RKO (cell line): ENCODE measurements at regions not wholly inside any gene's neighbourhood (a gene's known extent, or its start where the extent isn't known, plus 50 kb on each side); places are given as distances from the start of the nearest gene placed in this dataset.
"Not testable (repeated sequence)": the region's sequence is repeated elsewhere in the genome, so short reads cannot be mapped to it uniquely, and the experiment has no call there.

Experiments
- DNase-seq: peaks from one replicate; pipeline ENCODE4 v3.0.0-alpha.2; 2016; ENCODE audit warnings: low spot score

GRCh38 chr14:101286271-101287018, 274.9 kb upstream of the DIO3 start:
- DNase-seq, result no peak

GRCh38 chr14:101288436-101289229, 272.7 kb upstream of the DIO3 start:
- no peak for DNase-seq

- no peak for DNase-seq
Measured at GRCh38 chr14:101289230-101289690, 272.0 kb upstream of the DIO3 start.

GRCh38 chr14:101289911-101290310, 271.4 kb upstream of the DIO3 start:
- DNase-seq, result no peak

- DNase-seq, result no peak
Measured at GRCh38 chr14:101290611-101291010, 270.7 kb upstream of the DIO3 start.

- DNase-seq, result no peak
Measured at GRCh38 chr14:101291390-101291789, 269.9 kb upstream of the DIO3 start.

- DNase-seq, result no peak
Measured at GRCh38 chr14:101292448-101292847, 268.8 kb upstream of the DIO3 start.

- no peak for DNase-seq
Measured at GRCh38 chr14:101293605-101294004, 267.7 kb upstream of the DIO3 start.

- DNase-seq, result no peak
Measured at GRCh38 chr14:101294136-101294535, 267.2 kb upstream of the DIO3 start.

GRCh38 chr14:101299781-101300180, 261.5 kb upstream of the DIO3 start:
- not testable (repeated sequence) for DNase-seq

- DNase-seq, result no peak
Measured at GRCh38 chr14:101301011-101301410, 260.3 kb upstream of the DIO3 start.

- not testable (repeated sequence) for DNase-seq
Measured at GRCh38 chr14:101307162-101307561, 254.1 kb upstream of the DIO3 start.

- not testable (repeated sequence) for DNase-seq
Measured at GRCh38 chr14:101311186-101311585, 250.1 kb upstream of the DIO3 start.

GRCh38 chr14:101313268-101313667, 248.0 kb upstream of the DIO3 start:
- no peak for DNase-seq

- DNase-seq, result peak; percentile 71
Measured at GRCh38 chr14:101315802-101316296, 245.4 kb upstream of the DIO3 start.

GRCh38 chr14:101318271-101318670, 243.0 kb upstream of the DIO3 start:
- no peak for DNase-seq

GRCh38 chr14:101320396-101320795, 240.9 kb upstream of the DIO3 start:
- DNase-seq, result no peak

- no peak for DNase-seq
Measured at GRCh38 chr14:101322223-101322622, 239.1 kb upstream of the DIO3 start.

GRCh38 chr14:101323111-101323510, 238.2 kb upstream of the DIO3 start:
- no peak for DNase-seq

- peak; percentile 0 for DNase-seq
Measured at GRCh38 chr14:101323614-101324235, 237.6 kb upstream of the DIO3 start.

GRCh38 chr14:101325319-101325718, 236.0 kb upstream of the DIO3 start:
- DNase-seq, result no peak

- DNase-seq, result no peak
Measured at GRCh38 chr14:101328412-101329028, 232.8 kb upstream of the DIO3 start.
